ENCODE measurements at regions not wholly inside any gene's neighbourhood (a gene's known extent, or its start where the extent isn't known, plus 50 kb on each side); places are given as distances from the start of the nearest gene placed in this dataset.

GRCh38 chr2:183671233-183671632, 547.0 kb downstream of the NUP35 start:
- TF ChIP-seq SP1 (IDR thresholded peaks at IDR 0.05) (no peak), BHLHE40 (IDR thresholded peaks at IDR 0.05; ENCODE audit: borderline replicate concordance) (no peak), SUZ12 (IDR thresholded peaks at IDR 0.05) (no peak)
